ENCODE measurements at regions not wholly inside any gene's neighbourhood (a gene's known extent, or its start where the extent isn't known, plus 50 kb on each side); places are given as distances from the start of the nearest gene placed in this dataset.
"Not testable (repeated sequence)": the region's sequence is repeated elsewhere in the genome, so short reads cannot be mapped to it uniquely, and the experiment has no call there.

DNA sequence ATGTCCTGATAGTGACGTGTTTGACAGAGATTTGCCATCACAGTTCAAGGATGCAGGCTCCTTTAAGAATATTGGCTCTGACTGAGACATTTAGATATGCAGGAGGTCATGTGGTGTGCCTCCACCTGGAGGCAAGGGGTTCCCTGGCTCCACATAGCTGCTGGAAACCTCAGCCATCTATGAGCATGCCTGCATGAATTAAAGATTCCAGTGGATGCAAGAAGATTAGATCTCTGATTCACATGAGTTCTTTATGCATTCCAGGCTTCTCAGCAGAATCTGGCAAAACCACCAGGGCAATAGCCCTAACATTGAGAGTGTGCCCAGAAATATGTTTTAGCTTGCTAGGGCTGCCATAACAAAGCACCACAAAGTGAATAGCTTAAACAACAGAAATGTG lies 298.5 kb upstream of the AADAT start:
- no peak for DNase-seq

DNA sequence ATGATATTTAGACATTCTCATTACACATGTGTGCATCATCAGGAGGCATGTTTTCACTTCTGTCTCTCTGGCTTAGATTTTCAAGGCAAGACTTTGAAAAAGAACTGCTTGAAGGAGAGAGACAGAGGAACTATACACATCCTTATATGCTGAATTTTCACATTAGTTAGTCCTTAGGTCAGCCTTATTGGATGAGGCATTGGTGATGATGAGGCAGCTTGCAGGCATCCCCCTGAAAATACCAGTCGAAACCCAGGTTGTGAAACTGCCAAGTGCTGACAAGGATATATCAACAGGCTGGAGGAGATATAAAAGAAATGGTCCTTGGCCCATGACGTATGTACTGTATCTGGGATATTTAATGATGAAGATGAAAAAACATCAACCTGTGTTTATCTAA lies 297.2 kb upstream of the AADAT start:
- no peak for DNase-seq

DNA sequence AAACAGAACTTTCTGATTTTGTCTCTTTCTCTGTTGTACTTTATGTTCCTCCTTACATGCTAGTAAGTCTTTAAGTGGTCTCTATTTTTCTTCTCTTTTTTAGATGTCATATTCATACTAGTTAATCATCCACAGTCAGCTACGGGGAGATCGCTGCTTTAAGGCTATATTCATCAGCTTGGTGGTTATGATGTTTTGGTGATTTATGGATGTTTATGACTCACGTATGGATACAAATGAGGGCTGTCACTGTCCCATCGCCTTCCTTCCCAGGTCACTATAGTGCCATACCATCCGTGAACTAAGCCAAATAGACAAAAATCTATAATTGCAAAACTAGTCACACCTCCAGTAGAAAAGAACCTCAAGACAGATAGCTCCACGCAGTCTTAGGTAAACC lies 296.8 kb upstream of the AADAT start:
- DNase-seq: no peak

DNA sequence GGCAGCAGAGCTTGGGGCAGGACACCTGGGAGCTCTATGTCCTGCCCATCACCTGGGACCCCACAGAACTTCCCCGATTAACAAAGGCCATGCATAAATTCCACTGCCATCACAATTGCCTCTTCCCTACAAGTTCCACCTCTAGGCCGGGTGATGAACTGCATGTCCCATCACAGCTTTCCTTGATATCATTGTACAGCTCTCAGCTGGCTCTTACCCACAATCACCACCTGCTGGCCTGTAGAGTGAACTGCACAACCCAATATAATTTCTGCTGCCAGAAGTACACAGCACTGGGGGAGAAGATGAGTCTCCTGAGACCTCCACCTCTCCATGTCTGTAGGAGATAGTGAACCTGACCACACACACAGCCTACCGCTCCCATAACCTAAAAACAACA lies 285.0 kb upstream of the AADAT start:
- DNase-seq: no peak

DNA sequence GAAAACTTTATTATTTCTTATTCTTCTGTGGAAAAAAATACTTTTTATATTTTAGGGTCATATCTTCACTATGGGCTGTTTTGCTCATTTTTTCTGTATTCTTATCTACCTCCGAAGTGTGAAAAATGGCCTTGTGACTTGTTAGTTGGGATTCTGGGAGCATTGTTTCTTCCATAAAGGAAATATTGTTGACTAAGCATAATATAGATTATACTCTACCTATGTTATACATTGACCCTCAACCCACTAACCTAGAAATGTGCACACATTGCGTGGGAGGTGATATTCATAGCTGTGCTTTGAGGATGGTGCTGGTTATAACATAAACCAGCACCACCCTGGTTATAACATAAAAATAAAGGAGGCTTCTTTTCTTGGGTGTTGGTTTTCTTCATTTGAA lies 259.2 kb upstream of the AADAT start:
- no peak for DNase-seq

DNA sequence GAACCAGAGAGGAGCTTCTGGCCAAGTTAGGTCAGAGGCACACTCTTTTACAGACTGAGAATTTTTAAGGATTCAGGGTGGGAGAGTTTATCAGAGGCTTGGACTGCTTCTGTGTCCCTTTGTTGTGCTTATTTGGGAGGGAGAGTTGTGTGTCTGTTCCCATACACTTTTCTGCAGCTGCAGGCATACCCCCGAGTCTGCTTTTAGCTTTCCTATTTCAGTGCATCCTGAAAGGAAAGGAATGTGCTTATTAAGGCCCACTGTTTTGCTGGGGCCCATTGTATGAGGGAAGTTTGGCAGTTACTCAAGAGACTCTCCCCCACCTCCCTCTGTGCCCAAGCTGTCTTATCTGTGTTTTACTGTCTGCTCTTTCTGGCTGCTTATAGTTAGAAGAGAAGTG lies 257.4 kb upstream of the AADAT start:
- not testable (repeated sequence) for DNase-seq

DNA sequence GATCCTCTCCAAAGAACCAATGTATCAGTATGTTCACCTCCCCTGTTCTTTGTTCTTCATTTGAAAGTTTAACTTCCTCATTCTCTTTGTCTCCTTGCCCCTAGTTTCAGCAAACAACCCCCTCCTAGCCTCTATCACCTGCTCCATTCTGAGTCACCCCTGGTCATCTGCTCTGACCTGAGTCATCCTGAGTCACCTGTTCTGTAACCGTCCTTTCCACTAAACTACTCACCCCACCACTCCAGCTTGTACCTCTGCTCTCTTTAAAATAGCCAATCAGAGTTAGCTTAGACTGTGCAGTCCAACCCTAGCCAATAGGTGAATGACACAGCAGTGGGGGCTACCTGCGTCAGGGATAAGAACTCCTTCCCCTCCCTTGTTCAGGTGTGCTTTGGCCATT lies 249.8 kb upstream of the AADAT start:
- DNase-seq: no peak

DNA sequence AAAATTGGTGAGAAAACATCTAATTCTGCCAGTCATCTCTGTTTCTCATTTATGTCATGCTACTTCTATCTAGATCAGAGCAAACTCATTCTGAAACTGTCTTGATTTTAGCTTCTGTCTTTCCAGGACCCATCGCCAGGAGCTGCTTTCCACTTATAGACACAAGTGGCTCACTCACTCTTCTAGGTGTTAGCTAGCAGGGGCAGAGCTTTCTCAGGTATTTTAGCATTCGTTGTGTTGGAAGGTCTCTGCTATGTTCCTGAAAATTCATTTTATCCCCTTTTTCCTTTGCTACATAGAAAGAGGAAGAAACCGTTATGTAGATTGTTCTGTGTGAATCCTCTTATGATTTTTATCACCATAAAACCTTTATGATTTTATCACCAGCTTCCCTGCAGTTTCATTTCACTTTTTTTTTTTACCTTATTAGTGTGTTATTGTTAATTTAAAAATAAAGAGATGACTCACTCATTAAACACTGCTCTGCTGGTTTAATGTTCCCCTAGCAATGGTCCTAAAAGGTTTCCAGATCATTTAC lies 246.6 kb upstream of the AADAT start:
- no peak for DNase-seq

DNA sequence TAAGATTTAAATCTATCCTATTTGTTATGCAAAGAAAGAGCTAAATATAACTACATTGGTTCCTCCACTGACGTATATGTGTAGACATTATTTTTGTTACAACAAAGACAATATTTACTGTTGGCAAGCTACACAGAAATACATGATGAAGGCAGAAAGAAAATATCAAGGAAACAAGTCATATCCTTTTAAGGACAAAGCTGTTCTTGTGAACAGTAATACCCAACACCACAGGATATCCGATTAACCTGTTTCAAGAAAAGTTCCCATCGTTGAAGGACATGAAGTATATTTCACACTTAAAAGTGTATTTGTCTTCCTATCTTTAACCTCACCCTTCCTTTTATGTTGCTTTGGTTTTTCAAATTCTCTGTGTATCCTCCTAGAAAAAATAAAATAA lies 235.8 kb upstream of the AADAT start:
- DNase-seq: no peak

DNA sequence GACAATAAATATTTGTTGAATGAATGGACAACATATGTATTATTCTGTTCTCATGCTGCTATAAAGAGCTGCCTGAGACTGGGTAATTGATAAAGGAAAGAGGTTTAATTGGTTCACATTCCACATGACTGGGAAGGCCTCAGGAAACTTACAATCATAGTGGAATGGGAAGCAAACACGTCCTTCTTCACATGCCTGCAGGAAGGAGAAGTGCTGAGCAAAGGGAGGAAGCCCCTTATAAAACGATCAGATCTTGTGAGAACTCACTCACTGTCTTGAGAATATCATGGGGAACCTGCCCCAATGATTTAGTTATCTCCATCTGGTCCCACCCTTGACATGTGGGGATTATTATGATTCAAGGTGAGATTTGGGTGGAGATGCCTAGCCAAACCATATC lies 233.9 kb upstream of the AADAT start:
- DNase-seq: no peak

DNA sequence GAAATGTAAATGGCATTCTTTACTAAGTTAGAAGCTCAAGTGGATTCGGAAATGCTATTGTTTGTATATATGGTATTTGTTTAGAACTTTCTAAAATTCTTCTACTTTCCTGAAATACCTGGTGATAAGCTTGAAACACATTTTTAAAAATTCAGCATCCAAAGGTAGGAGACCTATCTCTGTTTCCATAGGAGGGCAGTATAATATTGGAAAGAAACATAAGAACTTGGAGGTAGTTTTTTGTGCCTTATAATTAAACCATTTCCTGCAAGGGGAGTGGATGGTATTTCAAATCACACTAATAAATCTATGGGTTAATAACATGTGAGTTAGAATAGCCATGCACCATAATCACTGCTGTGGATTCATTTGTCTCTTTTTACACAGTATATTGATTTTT lies 217.4 kb upstream of the AADAT start:
- no peak for DNase-seq

DNA sequence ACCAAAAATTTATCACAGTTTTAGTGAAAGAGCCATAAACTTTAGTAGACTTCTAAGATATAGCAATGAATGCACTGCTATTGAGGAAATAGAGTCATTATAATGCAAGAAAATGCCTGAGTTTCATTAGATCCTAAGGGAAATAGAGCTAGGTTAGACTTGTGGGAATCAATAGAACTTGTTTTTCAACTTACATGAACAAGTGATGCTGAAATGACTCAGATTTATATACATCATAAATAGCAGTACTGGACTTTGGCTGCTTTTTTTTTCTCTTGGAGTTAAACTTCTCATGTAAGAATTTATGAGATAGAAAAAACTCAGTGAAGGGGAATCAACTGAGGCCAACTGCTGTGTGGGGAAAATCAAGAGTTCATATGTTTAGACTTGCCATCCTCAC lies 216.5 kb upstream of the AADAT start:
- no peak for DNase-seq

DNA sequence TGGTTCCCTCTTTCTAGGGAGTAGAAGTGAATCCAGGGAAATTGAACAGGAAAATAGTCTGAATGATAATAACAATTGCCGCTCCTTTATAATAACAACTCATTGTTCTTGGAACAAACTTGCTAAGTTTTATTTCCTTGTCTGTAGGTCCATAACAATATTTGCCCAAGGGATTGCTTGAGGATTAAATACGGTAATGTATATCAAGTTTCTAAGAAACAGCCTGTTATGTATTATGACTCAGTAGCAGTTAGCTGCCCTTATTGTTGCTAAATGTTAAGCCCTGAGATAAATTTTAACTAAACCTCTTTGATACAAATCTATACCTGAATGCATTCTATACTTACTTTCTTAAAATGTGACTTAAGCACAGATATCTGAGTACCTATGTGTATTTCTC lies 215.9 kb upstream of the AADAT start:
- no peak for DNase-seq

DNA sequence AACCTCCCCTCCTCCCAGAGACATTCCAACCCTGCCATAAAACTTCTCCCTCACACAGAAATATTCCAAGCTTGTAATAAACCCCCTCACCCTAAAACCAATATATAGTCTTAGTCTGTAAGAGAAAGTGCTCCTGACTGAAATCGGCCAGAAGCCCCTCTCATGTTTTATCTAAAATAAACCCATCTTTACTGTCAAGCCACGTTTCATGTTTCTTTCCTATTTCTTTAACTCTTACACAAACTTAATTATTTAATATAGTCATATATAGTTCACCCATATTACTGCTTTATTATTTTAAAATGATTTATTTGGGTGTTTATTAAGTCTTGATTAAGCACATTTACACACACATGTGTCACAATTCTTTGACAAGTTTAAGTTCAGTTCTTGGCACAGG lies 191.3 kb upstream of the AADAT start:
- no peak for DNase-seq

DNA sequence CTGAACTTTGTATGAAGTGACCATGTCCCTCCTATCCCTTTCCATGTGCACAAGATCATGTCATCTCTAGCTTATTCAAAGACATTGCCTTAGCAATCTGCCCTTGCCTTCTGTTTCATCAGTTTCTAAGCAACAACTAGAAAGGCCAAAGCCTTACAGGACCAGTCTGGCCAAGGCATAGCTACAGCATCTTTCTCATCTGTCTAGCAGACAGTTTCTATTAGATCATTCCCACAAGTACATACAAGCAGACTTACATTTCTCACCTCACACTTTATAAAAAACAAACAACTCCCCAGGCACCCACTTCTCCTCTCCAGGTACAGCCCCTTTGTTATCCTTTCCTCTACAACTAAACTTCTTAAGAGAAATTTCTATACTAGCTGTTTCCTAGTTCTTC lies 188.7 kb upstream of the AADAT start:
- DNase-seq: no peak

DNA sequence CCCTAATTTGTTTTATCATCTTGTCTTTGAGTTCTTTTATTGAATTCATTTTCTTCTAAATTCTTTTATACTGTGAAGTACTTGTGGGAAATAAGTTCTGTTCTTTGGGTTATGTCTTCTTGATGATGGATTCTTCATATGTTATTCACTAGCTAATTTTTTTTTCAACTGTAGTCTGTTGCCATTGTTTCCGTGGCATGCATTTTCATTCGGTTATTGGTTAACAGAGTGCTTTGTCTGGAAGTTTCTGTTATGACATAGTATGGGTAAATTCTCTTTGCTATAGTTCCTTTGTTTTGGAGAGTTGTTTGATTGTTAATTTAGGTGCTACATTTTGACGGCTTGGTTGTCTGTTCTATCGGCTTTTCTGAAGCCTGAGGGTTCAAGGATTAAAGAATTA lies 184.9 kb upstream of the AADAT start:
- no peak for DNase-seq

DNA sequence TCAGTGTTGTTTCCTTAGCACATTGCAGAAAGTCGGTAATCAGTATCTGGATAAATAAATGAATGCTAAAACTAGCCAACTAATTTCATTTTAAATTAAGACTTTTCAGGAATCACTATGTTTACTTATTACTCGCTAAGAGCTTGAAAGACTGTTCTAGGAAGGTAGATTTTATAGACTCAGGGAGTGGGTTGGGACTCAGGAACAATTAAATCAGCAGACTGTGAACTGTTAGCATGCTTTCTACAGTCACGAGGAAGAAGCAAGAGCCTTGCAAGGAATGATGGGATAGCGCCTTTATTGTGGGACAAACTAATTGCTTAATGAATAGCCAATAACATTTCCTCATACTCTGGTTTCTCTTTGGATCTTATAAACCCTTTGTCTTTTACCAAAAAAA lies 183.2 kb upstream of the AADAT start:
- no peak for DNase-seq

DNA sequence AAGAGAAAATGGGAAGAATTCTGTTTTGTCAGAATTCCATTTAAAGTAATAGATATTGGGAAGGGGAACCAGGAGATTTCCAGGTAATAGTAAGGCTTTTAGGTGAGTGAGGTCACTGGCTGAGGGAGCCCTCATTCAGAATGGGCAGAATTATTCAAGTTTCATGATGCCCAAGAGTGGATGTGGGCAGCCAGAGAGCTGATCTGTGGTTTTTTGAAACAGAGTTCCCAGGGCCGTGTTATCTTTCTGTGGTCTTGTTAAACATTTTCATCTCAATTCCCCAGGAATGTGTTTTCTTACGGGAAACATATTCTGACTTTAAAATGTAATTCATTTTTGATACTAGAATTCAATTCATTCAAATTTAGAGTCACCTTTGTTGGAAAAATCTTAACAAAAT lies 182.0 kb upstream of the AADAT start:
- DNase-seq: no peak

DNA sequence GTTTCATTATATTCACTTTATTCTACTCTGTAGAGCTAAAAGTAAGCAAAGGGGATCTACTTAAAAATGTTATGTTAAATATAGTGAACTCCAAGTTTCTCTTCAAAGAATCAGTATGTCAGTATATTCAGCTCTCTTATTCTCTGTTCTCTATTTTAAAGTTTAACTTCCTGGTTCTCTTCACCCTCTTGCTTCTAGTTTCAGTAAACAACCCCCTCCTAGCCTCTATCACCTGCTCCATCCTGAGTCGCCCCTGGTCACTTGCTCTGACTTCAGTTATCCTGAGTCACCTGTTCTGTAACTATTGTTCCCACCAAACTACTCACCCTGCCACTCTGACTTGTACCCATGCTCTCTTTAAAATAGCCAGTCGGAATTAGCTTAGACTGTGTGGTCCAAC lies 180.9 kb upstream of the AADAT start:
- DNase-seq: no peak

DNA sequence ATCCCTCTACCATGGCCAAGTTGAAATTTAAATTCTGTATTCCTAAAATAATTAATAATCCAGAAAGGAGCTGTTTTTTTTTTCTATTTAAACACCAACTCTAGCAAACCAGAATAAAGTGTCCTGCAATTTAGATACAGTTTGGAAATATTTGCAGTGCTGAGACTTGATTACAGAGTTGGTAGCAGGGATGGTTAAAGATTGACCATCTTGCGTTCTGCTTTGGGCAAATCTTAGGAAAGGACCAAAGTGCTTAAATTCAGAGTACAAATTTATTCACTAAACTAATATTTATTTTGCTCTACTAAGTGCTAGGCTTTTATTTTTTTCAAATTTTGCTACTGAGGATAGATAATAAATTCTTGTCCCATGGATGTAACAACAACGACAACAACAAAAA lies 180.2 kb upstream of the AADAT start:
- DNase-seq: no peak

DNA sequence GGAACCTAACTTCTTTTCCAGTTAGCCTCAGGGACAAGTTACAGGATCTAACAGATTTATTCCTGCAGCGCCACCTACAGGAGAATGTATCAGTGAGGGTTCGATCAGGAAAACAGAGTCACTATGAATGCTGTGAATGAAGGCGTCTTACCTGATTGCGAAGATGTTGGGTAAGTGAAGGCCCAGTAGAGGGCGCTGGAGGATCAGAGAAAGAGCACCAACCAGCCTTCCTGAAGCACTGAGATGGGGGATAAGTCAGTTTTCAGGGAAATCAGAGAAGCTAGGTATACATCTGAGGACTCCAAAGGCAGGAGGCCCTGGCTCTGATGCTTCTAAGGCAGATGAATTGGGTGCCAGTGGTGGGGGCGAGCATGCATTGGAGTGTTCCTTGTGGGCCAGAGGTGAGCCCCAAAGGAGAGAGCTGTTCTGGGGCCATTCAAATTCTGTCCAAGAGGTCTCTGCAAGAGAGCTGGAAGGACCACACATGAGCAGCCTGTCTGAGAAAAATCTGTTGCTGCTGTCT lies 169.9 kb upstream of the AADAT start:
- peak; percentile 51 for DNase-seq

DNA sequence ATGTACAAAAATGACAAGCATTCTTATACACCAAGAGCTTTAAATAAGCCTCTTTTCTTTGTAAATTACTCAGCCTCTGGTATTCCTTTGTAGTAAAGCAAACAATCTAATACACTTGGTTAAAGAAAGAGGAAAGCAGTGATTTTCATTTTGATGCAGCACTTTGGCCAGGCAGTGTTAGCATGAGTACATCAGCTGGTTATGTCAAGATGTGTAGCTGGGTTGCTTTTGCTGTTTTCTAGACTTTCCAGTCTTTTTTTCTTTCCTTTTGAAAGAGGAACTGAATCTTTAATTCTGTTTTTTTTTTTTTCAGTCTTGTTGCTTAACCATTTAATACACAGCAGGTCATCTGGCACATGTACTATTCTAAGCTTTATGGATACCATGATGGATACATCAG lies 167.1 kb upstream of the AADAT start:
- no peak for DNase-seq

DNA sequence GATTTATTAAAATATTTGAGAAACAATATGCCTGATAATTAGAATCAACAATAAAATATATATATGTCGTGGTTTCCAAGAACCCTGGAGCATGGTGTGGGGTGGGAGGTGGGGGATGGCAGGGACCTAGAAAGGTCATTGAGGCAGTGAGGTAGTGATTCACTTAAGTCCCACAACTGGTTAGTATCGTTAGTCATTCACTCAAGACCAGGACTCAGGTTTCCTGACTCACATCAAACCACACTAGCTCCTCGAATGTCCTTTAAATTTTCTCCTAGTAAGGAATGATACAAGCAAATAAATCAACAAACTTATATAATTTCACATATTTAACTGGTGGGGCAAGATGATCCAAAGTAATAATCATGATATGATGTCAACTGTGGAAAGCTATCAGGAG lies 158.8 kb upstream of the AADAT start:
- no peak for DNase-seq

DNA sequence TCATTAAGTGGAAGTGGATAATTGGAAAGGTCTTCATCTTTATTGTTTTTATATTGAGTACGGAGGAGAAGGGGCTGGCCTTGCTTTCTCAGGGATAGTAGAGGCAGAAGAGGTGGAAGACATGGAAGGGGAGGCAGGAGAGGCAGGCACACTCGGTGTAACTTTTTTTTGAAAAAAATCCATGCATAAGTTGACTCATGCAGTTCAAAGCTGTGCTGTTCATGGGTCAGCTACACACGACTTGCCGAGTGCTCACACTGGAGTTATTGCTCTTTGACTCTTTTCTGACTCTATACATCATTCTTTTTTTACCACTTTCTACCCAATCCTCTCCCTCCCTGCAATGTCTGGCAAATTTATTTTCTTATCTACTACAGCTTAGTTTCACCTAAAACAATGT lies 158.3 kb upstream of the AADAT start:
- no peak for DNase-seq

DNA sequence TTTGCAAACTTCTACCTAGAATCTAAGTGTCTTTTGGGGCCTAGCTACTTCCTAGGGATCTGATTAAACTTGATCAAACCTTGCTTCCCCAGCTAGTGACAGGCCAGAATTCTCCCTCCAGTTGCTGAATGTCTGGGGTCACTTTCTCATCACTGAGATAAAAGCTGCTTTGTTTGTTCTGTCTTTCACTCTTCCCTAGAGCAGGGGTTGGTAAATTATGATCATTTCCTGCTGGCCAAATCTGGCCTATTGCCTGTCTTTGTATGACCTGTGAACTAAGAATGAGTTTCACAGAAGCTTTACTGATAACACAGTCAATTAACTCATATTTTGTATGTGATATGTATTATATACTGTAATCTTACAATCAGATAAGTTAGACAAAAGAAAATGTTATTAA lies 157.8 kb upstream of the AADAT start:
- no peak for DNase-seq

All from SHP77 treated with DMSO at 0.1 percent for 48 hours (cell line).